CD4-positive, CD25-positive, alpha-beta regulatory T cell (primary cell): ENCODE measurements at regions not wholly inside any gene's neighbourhood (a gene's known extent, or its start where the extent isn't known, plus 50 kb on each side); places are given as distances from the start of the nearest gene placed in this dataset.
A peak's percentile ranks its signal among the peaks of the same experiment; 100 is the strongest.

Experiments
- ATAC-seq, 2 donors: fragments of 150-1000 bp; cut with Tn5 transposase; one replicate each; pipeline ENCODE4 v1.10.0; 2021; ENCODE audit warnings: low read depth in 2 of 2, moderate number of reproducible peaks in 2 of 2, moderate library complexity in 1 of 2
- DNase-seq, 3 donors: peaks; one replicate each; pipeline versions ENCODE4 v3.0.0 to v3.0.0-alpha.2; 2012 to 2022; ENCODE audit warnings: mixed read lengths in 1 of 3
- H3K27ac ChIP-seq: one replicate; pipeline ENCODE4 v1.7.0; 2013; ENCODE audit warnings: mild to moderate bottlenecking, low read length; ENCODE audit not compliant: insufficient read depth, poor library complexity, severe bottlenecking
- H3K27me3 ChIP-seq: one replicate; pipeline ENCODE4 v1.7.0; 2013; ENCODE audit warnings: low read length; ENCODE audit not compliant: control insufficient read depth, insufficient read depth
- H3K36me3 ChIP-seq: one replicate; pipeline ENCODE4 v1.7.0; 2013; ENCODE audit warnings: mild to moderate bottlenecking, low read length, moderate library complexity; ENCODE audit not compliant: control insufficient read depth, insufficient read depth
- H3K4me1 ChIP-seq: 2 replicates; pipeline ENCODE4 v1.7.0; 2013; ENCODE audit warnings: mild to moderate bottlenecking, low read length; ENCODE audit not compliant: insufficient read depth, control insufficient read depth, poor library complexity, severe bottlenecking
- H3K4me3 ChIP-seq: one replicate; pipeline ENCODE4 v1.7.0; 2013; ENCODE audit warnings: low read depth, mild to moderate bottlenecking, low read length, moderate library complexity
- H3K9me3 ChIP-seq, 2 experiments: 1 replicate in 1 of 2; 2 replicates in 1 of 2; pipeline ENCODE4 v1.7.0; 2013; ENCODE audit warnings: low read length in 2 of 2, mild to moderate bottlenecking in 1 of 2, moderate library complexity in 1 of 2; ENCODE audit not compliant: control insufficient read depth in 2 of 2
- H3K27ac Mint-ChIP-seq, 3 donors: one replicate each; pipeline ENCODE4 v1.8.0; 2020 to 2022; ENCODE audit warnings: mild to moderate bottlenecking in 3 of 3, mixed read lengths in 3 of 3, moderate library complexity in 2 of 3
- H3K27me3 Mint-ChIP-seq: one replicate; pipeline ENCODE4 v1.8.0; 2022; ENCODE audit warnings: mild to moderate bottlenecking, mixed read lengths
- H3K36me3 Mint-ChIP-seq: one replicate; pipeline ENCODE4 v1.8.0; 2020; ENCODE audit warnings: mixed read lengths
- H3K4me1 Mint-ChIP-seq, 4 donors: one replicate each; pipeline ENCODE4 v1.8.0; 2020 to 2022; ENCODE audit warnings: mixed read lengths in 4 of 4, mild to moderate bottlenecking in 1 of 4
- H3K4me3 Mint-ChIP-seq, 4 donors: one replicate each; pipeline ENCODE4 v1.8.0; 2020 to 2022; ENCODE audit warnings: mild to moderate bottlenecking in 4 of 4, mixed read lengths in 4 of 4, moderate library complexity in 3 of 4
- H3K9me3 Mint-ChIP-seq, 7 donors: one replicate each; pipeline ENCODE4 v1.8.0; 2020 to 2022; ENCODE audit warnings: mixed read lengths in 7 of 7, mild to moderate bottlenecking in 3 of 7, moderate library complexity in 2 of 7

- H3K9me3 Mint-ChIP-seq = peaks cover 0 to 1% (median 0%) of the 10 kb centered on the region in 7 donors
- H3K27ac Mint-ChIP-seq = peak overlapping the region; percentile 15 to 97 (median 81)
- DNase-seq = peak in 1 of 3 donors; percentile 47
Measured at GRCh38 chr9:7980691-7981289, 181.2 kb upstream of the DMAC1 start.

DNA sequence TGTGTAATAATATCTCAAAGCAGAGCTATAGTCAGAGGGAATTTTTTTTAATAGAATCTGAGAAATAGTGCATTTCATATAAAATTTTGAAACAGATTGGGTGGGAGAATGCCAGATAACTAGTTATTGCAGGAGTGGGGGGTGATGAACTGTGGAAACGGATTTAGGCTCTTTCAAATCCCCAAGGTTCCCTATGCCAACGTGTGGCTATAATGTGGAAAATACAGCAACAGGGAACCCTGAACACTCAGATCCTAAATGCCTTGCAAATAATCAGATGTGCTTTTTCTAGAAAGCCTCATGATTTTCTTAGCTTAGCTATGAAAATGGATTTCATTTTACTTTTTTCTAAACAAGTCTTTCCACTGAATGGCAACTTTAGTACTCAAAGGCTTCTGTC, 180.5 kb upstream of the DMAC1 start:
- Histone ChIP-seq H3K4me1 (peaks cover 59% of the 10 kb centered on the region), H3K9me3 (no peaks in the 10 kb centered on the region), H3K4me3 (no peak overlapping the region), H3K27me3 (no peaks in the 10 kb centered on the region), H3K36me3 (no peaks in the 10 kb centered on the region), H3K27ac (no peak overlapping the region)
- Mint-ChIP-seq H3K4me1 (peaks cover 17 to 82% (median 56%) of the 10 kb centered on the region in 4 donors), H3K27me3 (peaks cover 17% of the 10 kb centered on the region), H3K9me3 (peaks cover 0 to 1% (median 0%) of the 10 kb centered on the region in 7 donors), H3K27ac (no peak overlapping the region), H3K36me3 (no peaks in the 10 kb centered on the region), H3K4me3 (no peak overlapping the region)
- ATAC-seq (no peak), DNase-seq (no peak)

More at GRCh38 chr9:7980691-7981289, 181.2 kb upstream of the DMAC1 start:
- H3K27me3 Mint-ChIP-seq = peaks cover 17% of the 10 kb centered on the region
- no peak overlapping the region for H3K27ac ChIP-seq
- no peaks in the 10 kb centered on the region for H3K36me3 ChIP-seq
- no peak overlapping the region for H3K4me3 ChIP-seq
- peak overlapping the region in 1 of 4 donors; percentile 48 for H3K4me3 Mint-ChIP-seq
- H3K4me1 ChIP-seq = peaks cover 52% of the 10 kb centered on the region
- peaks cover 17 to 76% (median 51%) of the 10 kb centered on the region in 4 donors for H3K4me1 Mint-ChIP-seq
- no peaks in the 10 kb centered on the region for H3K27me3 ChIP-seq
- no peaks in the 10 kb centered on the region for H3K9me3 ChIP-seq
- no peak for ATAC-seq
- H3K36me3 Mint-ChIP-seq = no peaks in the 10 kb centered on the region

DNA sequence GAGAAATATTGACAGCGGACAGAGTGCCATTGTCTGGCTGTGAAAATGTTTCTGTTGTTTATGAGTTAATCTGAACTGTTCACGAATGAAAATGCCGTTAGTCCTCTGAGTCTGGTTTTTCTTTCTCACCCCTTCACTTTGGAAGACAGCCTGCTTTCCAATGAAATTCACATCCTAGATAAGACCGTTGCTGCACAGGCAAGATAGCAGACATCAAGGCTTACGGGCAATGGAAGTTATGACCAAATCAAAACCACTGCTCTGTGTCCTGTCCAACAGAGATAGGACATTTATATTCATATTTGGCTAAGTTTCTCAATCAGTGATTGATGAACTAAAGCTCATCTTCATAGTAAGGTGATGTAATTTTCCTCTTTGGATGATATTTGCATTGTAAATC, 180.0 kb upstream of the DMAC1 start:
- Mint-ChIP-seq H3K27ac (peak overlapping the region in 1 of 3 donors; percentile 15), H3K36me3 (no peaks in the 10 kb centered on the region), H3K27me3 (peaks cover 17% of the 10 kb centered on the region), H3K9me3 (peaks cover 0 to 1% (median 0%) of the 10 kb centered on the region in 7 donors), H3K4me1 (peaks cover 18 to 84% (median 59%) of the 10 kb centered on the region in 4 donors), H3K4me3 (no peak overlapping the region)
- Histone ChIP-seq H3K4me1 (peaks cover 64% of the 10 kb centered on the region), H3K27ac (no peak overlapping the region), H3K27me3 (no peaks in the 10 kb centered on the region), H3K4me3 (no peak overlapping the region), H3K9me3 (no peaks in the 10 kb centered on the region), H3K36me3 (no peaks in the 10 kb centered on the region)
- DNase-seq = no peak
- no peak for ATAC-seq

GRCh38 chr9:7977586-7977985, 178.0 kb upstream of the DMAC1 start:
- DNase-seq = peak in 1 of 3 donors; percentile 34
- Histone ChIP-seq H3K4me1 (peaks cover 61% of the 10 kb centered on the region), H3K27ac (peak overlapping the region; percentile 76), H3K9me3 (no peaks in the 10 kb centered on the region), H3K36me3 (no peaks in the 10 kb centered on the region), H3K4me3 (peak overlapping the region; percentile 52), H3K27me3 (no peaks in the 10 kb centered on the region)
- H3K4me3 Mint-ChIP-seq = peak overlapping the region in 3 of 4 donors; percentile 5 to 69 (median 59)
- ATAC-seq = no peak
- peaks cover 30 to 84% (median 57%) of the 10 kb centered on the region in 4 donors for H3K4me1 Mint-ChIP-seq
- H3K27ac Mint-ChIP-seq = peak overlapping the region; percentile 74 to 94 (median 82)
- no peaks in the 10 kb centered on the region for H3K36me3 Mint-ChIP-seq
- no peaks in the 10 kb centered on the region for H3K9me3 Mint-ChIP-seq
- peaks cover 9% of the 10 kb centered on the region for H3K27me3 Mint-ChIP-seq

DNA sequence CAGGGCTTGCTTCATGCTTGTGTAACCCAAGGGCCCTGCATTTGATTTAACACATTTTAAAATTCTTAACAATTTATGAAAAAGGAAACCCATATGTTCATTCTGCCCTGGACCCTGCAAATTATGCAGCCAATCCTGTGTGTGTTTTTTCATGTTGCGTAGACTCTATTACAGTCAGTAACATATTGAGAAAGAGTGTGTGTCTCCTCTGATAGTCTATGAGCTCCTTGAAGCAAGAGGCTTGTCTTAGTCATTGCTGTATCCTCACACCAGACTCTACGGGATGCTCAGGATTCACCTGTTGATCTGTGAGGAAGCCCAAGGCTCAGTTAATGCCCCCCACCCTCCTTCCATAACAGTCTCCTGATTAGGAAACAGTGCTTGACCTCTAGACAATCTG, 177.3 kb upstream of the DMAC1 start:
- Histone ChIP-seq H3K36me3 (no peaks in the 10 kb centered on the region), H3K9me3 (no peaks in the 10 kb centered on the region), H3K27me3 (no peaks in the 10 kb centered on the region), H3K27ac (peak overlapping the region; percentile 76), H3K4me1 (peaks cover 58% of the 10 kb centered on the region), H3K4me3 (peak overlapping the region; percentile 52)
- Mint-ChIP-seq H3K4me3 (peak overlapping the region in 3 of 4 donors; percentile 47 to 75 (median 64)), H3K27ac (peak overlapping the region; percentile 82 to 94 (median 88)), H3K36me3 (no peaks in the 10 kb centered on the region), H3K9me3 (no peaks in the 10 kb centered on the region), H3K4me1 (peaks cover 29 to 82% (median 61%) of the 10 kb centered on the region in 4 donors), H3K27me3 (peaks cover 9% of the 10 kb centered on the region)
- no peak for DNase-seq
- no peak for ATAC-seq

- H3K9me3 ChIP-seq = no peaks in the 10 kb centered on the region
- no peaks in the 10 kb centered on the region for H3K27me3 ChIP-seq
- peaks cover 23 to 77% (median 57%) of the 10 kb centered on the region in 4 donors for H3K4me1 Mint-ChIP-seq
- ATAC-seq = peak; percentile 99
- H3K27ac ChIP-seq = peak overlapping the region; percentile 76
- no peaks in the 10 kb centered on the region for H3K9me3 Mint-ChIP-seq
- peak overlapping the region; percentile 11 to 75 (median 56) for H3K4me3 Mint-ChIP-seq
- peaks cover 9% of the 10 kb centered on the region for H3K27me3 Mint-ChIP-seq
- no peaks in the 10 kb centered on the region for H3K36me3 ChIP-seq
- H3K4me3 ChIP-seq = peak overlapping the region; percentile 52
- H3K27ac Mint-ChIP-seq = peak overlapping the region; percentile 82 to 94 (median 88)
- peaks cover 58% of the 10 kb centered on the region for H3K4me1 ChIP-seq
- no peaks in the 10 kb centered on the region for H3K36me3 Mint-ChIP-seq
- peak; percentile 29 to 96 (median 88) for DNase-seq
Measured at GRCh38 chr9:7976167-7976755, 176.7 kb upstream of the DMAC1 start.

DNA sequence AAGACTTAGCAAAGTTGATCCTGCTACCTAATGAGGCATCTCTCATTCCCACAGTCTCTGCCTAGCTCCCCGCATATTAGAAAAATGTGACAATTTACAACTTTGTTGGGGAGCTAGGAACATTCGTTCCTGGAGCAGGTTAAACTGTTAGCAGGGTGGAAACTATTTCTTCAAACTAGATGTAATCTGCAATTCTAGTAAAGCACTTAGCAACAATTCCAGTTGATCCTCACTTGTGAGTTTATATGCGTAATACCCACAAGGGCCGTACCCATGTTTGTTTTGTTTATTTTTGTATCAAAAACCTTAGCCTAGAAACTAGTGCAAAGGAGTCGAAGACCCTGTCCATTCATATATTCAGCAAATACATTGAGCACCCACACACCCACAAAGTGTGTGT, 175.8 kb upstream of the DMAC1 start:
- no peaks in the 10 kb centered on the region for H3K36me3 ChIP-seq
- no peaks in the 10 kb centered on the region for H3K9me3 ChIP-seq
- no peak for DNase-seq
- peak overlapping the region; percentile 26 for H3K4me3 ChIP-seq
- H3K27ac Mint-ChIP-seq = peak overlapping the region; percentile 12 to 97 (median 83)
- no peak overlapping the region for H3K4me3 Mint-ChIP-seq
- no peaks in the 10 kb centered on the region for H3K27me3 ChIP-seq
- peaks cover 23 to 68% (median 57%) of the 10 kb centered on the region in 4 donors for H3K4me1 Mint-ChIP-seq
- H3K4me1 ChIP-seq = peaks cover 53% of the 10 kb centered on the region
- peak overlapping the region; percentile 76 for H3K27ac ChIP-seq
- ATAC-seq = no peak
- H3K27me3 Mint-ChIP-seq = peaks cover 9% of the 10 kb centered on the region
- H3K36me3 Mint-ChIP-seq = no peaks in the 10 kb centered on the region
- no peaks in the 10 kb centered on the region for H3K9me3 Mint-ChIP-seq
